ENCODE measurements at regions not wholly inside any gene's neighbourhood (a gene's known extent, or its start where the extent isn't known, plus 50 kb on each side); places are given as distances from the start of the nearest gene placed in this dataset.

GRCh38 chr2:67755156-67755882 is 307.5 kb downstream of the C1D start:
- TF ChIP-seq SP1 (IDR thresholded peaks at IDR 0.05; ENCODE audit: low read depth, low read length) (no peak), TAF1 (IDR thresholded peaks at IDR 0.05; ENCODE audit: borderline replicate concordance, low read depth, low read length) (no peak)

All from GM12878 (cell line).